Activated CD4-positive, alpha-beta T cell treated with anti-CD3 and anti-CD28 coated beads for 36 hours (primary cell): ENCODE measurements at regions not wholly inside any gene's neighbourhood (a gene's known extent, or its start where the extent isn't known, plus 50 kb on each side); places are given as distances from the start of the nearest gene placed in this dataset.

Source experiments
- ATAC-seq: fragments of 200-7000 bp; cut with Tn5 transposase; one replicate; pipeline ENCODE4 v1.10.0; 2021; ENCODE audit warnings: mild to moderate bottlenecking, moderate library complexity
- CTCF ChIA-PET: fragments of 350-600 bp; sonication (Branson Sonifier 250); formaldehyde crosslinking; loops from one replicate; lab custom pipeline; 2021; ENCODE audit warnings: antibody characterized with exemption; lab: Charles Lee
- POLR2A ChIA-PET: fragments of 350-600 bp; sonication (Branson Sonifier 250); formaldehyde crosslinking; loops from one replicate; lab custom pipeline; 2021; ENCODE audit warnings: antibody characterized with exemption, inconsistent platforms; lab: Charles Lee
- DNase-seq: peaks from one replicate; pipeline ENCODE4 v3.0.0-alpha.2; 2020
- H3K27ac Mint-ChIP-seq: one replicate; pipeline ENCODE4 v1.8.0; 2021; ENCODE audit warnings: mixed read lengths
- H3K27me3 Mint-ChIP-seq: one replicate; pipeline ENCODE4 v1.8.0; 2021; ENCODE audit warnings: mixed read lengths
- H3K36me3 Mint-ChIP-seq: one replicate; pipeline ENCODE4 v1.8.0; 2021; ENCODE audit warnings: low read depth, mixed read lengths
- H3K4me1 Mint-ChIP-seq: one replicate; pipeline ENCODE4 v1.8.0; 2021; ENCODE audit warnings: mixed read lengths
- H3K4me3 Mint-ChIP-seq: one replicate; pipeline ENCODE4 v1.8.0; 2021; ENCODE audit warnings: mild to moderate bottlenecking, moderate library complexity, mixed read lengths
- H3K9me3 Mint-ChIP-seq: one replicate; pipeline ENCODE4 v1.8.0; 2021; ENCODE audit warnings: low read depth, mixed read lengths
- intact Hi-C, 2 experiments: fragments of 100-400 bp; cut with DNase I in 1 of 2; cut with micrococcal nuclease in 1 of 2; formaldehyde crosslinking; loops; one replicate each; pipeline versions ENCODE4 v1.14.2 to v1.15.1; 2022 to 2024; cut with DNase I, micrococcal nuclease

- H3K27ac Mint-ChIP-seq: no peak overlapping the region
- intact Hi-C loops: no loop called here
- peaks cover 45% of the 10 kb centered on the region for H3K36me3 Mint-ChIP-seq
- CTCF ChIA-PET: interaction anchor here (1.0 to 2.4 kb wide), 2 partner anchors 8 to 57 kb away, joined by 3 to 8 read pairs; no protein-coding TSS in a partner anchor
- no peak overlapping the region for H3K4me3 Mint-ChIP-seq
- DNase-seq: no peak
- H3K4me1 Mint-ChIP-seq: peaks cover 63% of the 10 kb centered on the region
- POLR2A ChIA-PET: no interaction called here
- no peak for ATAC-seq
- no peaks in the 10 kb centered on the region for H3K9me3 Mint-ChIP-seq
- no peaks in the 10 kb centered on the region for H3K27me3 Mint-ChIP-seq
Measured at GRCh38 chr14:95466506-95466905, 49.9 kb downstream of the SYNE3 start.

- Mint-ChIP-seq H3K9me3 (no peaks in the 10 kb centered on the region), H3K4me3 (no peak overlapping the region), H3K4me1 (peaks cover 67% of the 10 kb centered on the region), H3K27me3 (no peaks in the 10 kb centered on the region), H3K36me3 (peaks cover 45% of the 10 kb centered on the region), H3K27ac (peak overlapping the region; percentile 2)
- ATAC-seq (no peak), DNase-seq (no peak)
- CTCF ChIA-PET: interaction anchor here (1.0 kb wide), 1 partner anchor 8 kb away, joined by 3 read pairs; no protein-coding TSS in a partner anchor
- POLR2A ChIA-PET: no interaction called here
- intact Hi-C loops: no loop called here
Measured at GRCh38 chr14:95465936-95466335, 50.5 kb downstream of the SYNE3 start.

DNA sequence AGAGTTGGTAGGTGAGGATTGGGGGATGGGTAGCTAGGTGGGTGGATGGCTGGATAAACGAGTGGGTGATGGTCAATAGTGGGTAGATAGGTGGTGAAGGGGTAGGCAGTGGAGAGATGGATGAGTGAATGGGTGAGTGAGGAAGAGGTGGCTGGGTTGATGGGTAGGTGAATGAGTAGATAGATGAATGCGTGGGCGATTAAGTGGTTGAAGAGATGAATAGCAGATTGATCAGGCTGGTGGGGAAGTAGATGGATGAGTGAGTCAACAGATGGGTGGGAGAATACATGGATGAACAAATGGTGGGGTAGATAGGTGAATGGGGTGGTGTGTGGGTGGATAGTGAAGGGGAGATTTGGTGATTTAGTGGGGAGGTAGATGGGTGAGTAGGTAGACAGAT is 51.1 kb downstream of the SYNE3 start:
- ChIA-PET POLR2A (no interaction called here), CTCF (interaction anchor here (0.6 to 2.7 kb wide), 4 partner anchors 12 to 62 kb away, joined by 3 to 18 read pairs (median 4); partner anchors contain the start of gene SYNE3)
- H3K9me3 Mint-ChIP-seq: no peaks in the 10 kb centered on the region
- DNase-seq: no peak
- intact Hi-C loops: no loop called here
- H3K4me1 Mint-ChIP-seq: peaks cover 72% of the 10 kb centered on the region
- H3K4me3 Mint-ChIP-seq: no peak overlapping the region
- H3K36me3 Mint-ChIP-seq: peaks cover 47% of the 10 kb centered on the region
- ATAC-seq: peak; percentile 27
- H3K27me3 Mint-ChIP-seq: no peaks in the 10 kb centered on the region
- peak overlapping the region; percentile 72 for H3K27ac Mint-ChIP-seq

DNA sequence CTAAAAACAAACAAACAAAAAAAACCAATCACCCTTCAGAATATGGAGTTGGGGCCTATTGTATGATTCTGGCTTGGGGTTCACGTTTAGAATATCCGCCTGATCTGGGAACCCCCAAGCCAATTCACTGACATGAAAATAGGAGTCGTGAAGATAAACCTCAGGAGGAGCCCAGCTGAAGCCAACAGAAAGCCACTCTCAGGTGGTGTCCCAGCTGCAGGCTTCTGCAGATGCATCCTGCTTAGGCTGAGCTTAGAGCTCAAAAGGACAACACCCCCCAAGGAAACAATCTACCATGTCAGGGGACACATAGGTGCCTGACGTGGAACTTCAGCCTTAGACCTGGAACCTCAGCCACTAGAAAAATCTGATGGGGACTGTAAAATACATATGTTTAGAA is 51.9 kb downstream of the SYNE3 start:
- Mint-ChIP-seq H3K4me1 (peaks cover 69% of the 10 kb centered on the region), H3K27me3 (no peaks in the 10 kb centered on the region), H3K36me3 (peaks cover 43% of the 10 kb centered on the region), H3K9me3 (no peaks in the 10 kb centered on the region), H3K27ac (peak overlapping the region; percentile 72), H3K4me3 (no peak overlapping the region)
- ATAC-seq: no peak
- POLR2A ChIA-PET: interaction anchor here (0.7 to 1.2 kb wide), 2 partner anchors 10 to 59 kb away, joined by 4 to 6 read pairs; no protein-coding TSS in a partner anchor
- no peak for DNase-seq
- CTCF ChIA-PET: interaction anchor here (0.6 to 2.7 kb wide), 9 partner anchors 11 to 72 kb away, joined by 3 to 18 read pairs (median 4); partner anchors contain the start of gene SYNE3
- intact Hi-C loops: no loop called here

GRCh38 chr14:95464103-95464502 is 52.3 kb downstream of the SYNE3 start:
- peaks cover 43% of the 10 kb centered on the region for H3K36me3 Mint-ChIP-seq

DNA sequence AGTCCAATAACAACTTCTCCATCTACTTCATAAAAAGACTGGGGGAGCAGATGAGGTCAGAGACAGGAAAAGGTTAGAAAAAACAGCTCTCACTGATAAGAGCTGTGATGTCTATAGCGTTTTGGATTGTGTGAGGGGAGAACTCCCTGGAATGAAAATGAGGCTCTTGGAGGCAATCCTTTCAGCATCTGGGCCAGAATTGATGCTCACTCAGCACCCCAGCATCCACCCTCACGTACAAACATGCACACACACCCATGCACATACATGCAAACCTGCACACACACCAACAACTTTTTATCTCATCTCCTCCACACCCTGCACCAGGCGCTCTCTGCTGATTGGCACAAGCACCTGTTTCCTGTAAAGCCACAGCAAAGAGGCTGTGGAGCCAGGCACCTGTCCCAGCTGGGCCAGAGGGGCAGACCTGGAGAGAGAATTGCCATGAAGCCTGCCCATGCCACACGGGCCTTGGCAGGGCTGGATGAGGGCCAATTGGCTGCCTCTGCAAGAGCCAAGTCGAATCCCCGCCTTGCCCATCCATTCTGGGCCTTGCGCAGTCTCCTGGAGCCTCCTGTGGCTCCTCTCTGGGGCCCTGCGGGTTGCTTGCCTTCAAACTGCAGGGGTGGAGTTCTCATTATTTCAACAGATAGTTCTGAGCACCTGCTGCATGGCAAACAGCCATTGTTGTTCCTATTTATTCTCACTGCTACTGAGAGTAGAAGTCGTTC is 53.1 kb downstream of the SYNE3 start:
- DNase-seq (peak; percentile 44), ATAC-seq (peak; percentile 65)
- no peaks in the 10 kb centered on the region for H3K27me3 Mint-ChIP-seq
- H3K36me3 Mint-ChIP-seq: peaks cover 39% of the 10 kb centered on the region
- ChIA-PET CTCF (interaction anchor here (0.7 to 2.7 kb wide), 12 partner anchors 9 to 73 kb away, joined by 3 to 18 read pairs (median 4); no protein-coding TSS in a partner anchor), POLR2A (interaction anchor here (1.2 kb wide), 1 partner anchor 60 kb away, joined by 4 read pairs; no protein-coding TSS in a partner anchor)
- no peaks in the 10 kb centered on the region for H3K9me3 Mint-ChIP-seq
- H3K27ac Mint-ChIP-seq: peak overlapping the region; percentile 72
- H3K4me3 Mint-ChIP-seq: no peak overlapping the region
- peaks cover 76% of the 10 kb centered on the region for H3K4me1 Mint-ChIP-seq
- intact Hi-C loops: no loop called here

More at GRCh38 chr14:95464103-95464502, 52.3 kb downstream of the SYNE3 start:
- ChIA-PET POLR2A (interaction anchor here (0.7 to 1.2 kb wide), 2 partner anchors 10 to 59 kb away, joined by 4 to 6 read pairs; no protein-coding TSS in a partner anchor), CTCF (interaction anchor here (0.8 to 2.7 kb wide), 8 partner anchors 11 to 72 kb away, joined by 3 to 18 read pairs (median 4); partner anchors contain the start of gene SYNE3)
- H3K9me3 Mint-ChIP-seq: no peaks in the 10 kb centered on the region
- H3K4me3 Mint-ChIP-seq: no peak overlapping the region
- DNase-seq (no peak), ATAC-seq (no peak)
- peaks cover 70% of the 10 kb centered on the region for H3K4me1 Mint-ChIP-seq
- H3K27me3 Mint-ChIP-seq: no peaks in the 10 kb centered on the region
- intact Hi-C loops: no loop called here
- peak overlapping the region; percentile 72 for H3K27ac Mint-ChIP-seq

DNA sequence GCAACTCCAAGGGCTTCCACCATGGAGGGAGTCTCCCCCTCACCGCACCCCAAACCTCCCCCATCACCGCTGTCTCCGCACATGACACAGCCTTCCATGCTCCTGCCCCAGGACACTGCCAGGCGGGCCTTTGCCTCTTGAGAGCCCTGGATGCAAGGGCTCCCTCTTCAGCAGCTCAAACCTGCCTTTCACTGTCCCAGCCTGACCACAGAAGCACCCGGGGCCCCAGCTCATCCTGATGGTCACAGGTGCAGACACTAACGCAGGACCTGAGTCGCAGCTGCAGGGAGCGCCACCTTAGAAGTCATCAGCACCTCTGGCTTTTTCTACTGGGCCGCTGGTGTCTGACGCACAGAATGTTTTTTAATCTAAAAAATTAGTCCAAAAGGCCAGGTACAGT is 54.0 kb downstream of the SYNE3 start:
- Mint-ChIP-seq H3K27me3 (no peaks in the 10 kb centered on the region), H3K36me3 (peaks cover 38% of the 10 kb centered on the region), H3K27ac (peak overlapping the region; percentile 69), H3K9me3 (no peaks in the 10 kb centered on the region), H3K4me3 (no peak overlapping the region), H3K4me1 (peaks cover 75% of the 10 kb centered on the region)
- ChIA-PET CTCF (interaction anchor here (0.7 to 2.7 kb wide), 6 partner anchors 15 to 65 kb away, joined by 3 to 18 read pairs (median 7); no protein-coding TSS in a partner anchor), POLR2A (no interaction called here)
- intact Hi-C loops: no loop called here
- DNase-seq: no peak
- no peak for ATAC-seq

DNA sequence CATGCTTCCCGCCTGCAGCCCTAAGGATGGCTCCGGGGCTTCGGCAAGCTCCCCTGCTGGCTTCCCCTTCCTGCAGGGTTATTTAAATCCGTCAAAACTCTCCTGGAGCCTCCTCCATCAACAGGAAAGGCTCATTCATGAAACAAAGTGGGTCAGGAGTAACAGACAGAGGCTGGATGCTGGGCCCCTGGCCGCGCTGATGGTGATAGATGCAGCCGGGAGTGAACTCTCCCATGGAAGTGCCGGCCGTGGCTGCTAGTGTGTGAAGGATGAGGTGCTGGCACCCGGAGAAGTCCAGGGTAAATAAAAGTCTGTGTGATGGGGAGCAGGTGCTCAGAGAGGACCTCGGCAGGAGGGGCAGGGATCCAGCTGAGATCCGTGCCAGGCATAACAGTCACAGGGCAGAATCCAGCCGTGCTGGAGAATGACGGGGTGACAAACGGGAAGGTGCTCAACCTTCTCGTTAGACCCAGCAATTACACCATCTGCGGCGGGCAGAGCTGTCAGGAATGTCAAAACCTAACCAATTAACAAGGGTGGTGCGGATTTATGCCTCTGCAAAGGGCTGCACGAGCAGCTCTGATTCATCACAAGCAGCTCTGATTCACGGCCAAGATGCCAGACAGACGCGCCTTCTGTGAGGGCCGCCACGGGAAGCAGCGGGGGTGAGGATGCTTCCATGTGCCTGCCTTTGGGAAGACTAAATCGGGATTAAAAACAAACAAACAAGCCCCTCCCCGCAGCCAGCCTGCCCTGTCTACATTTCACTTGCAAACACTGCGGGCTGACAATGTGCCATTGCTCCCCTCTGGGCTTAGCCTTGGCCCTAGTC is 55.6 kb downstream of the SYNE3 start:
- CTCF ChIA-PET: interaction anchor here (1.1 to 1.4 kb wide), 2 partner anchors 18 to 32 kb away, joined by 3 read pairs; no protein-coding TSS in a partner anchor
- peaks cover 61% of the 10 kb centered on the region for H3K4me1 Mint-ChIP-seq
- H3K27ac Mint-ChIP-seq: no peak overlapping the region
- peaks cover 39% of the 10 kb centered on the region for H3K36me3 Mint-ChIP-seq
- H3K4me3 Mint-ChIP-seq: no peak overlapping the region
- no peaks in the 10 kb centered on the region for H3K9me3 Mint-ChIP-seq
- ATAC-seq (no peak), DNase-seq (no peak)
- POLR2A ChIA-PET: no interaction called here
- intact Hi-C loops: no loop called here
- no peaks in the 10 kb centered on the region for H3K27me3 Mint-ChIP-seq

DNA sequence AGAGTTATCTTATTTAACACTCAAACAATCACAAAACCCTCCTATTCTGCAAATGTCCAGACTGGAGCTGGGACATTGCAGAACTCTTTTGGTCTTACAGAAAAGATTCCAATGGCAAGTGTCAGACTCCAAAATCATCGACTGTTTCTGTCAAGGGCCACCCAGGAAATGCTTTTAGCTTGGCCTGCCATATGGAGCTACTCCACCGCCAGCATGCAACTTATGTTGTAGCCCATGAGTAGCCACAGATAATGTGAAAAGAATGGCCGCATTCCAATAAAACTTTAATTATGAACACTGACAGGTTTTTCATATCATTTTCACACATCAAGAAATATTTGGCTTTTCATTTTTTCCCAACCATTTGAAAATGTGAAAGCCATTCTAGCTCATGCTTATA is 57.5 kb downstream of the SYNE3 start:
- no peaks in the 10 kb centered on the region for H3K9me3 Mint-ChIP-seq
- peaks cover 32% of the 10 kb centered on the region for H3K36me3 Mint-ChIP-seq
- ChIA-PET POLR2A (no interaction called here), CTCF (interaction anchor here (0.6 to 1.4 kb wide), 4 partner anchors 15 to 785 kb away, joined by 3 to 4 read pairs (median 4); no protein-coding TSS in a partner anchor)
- H3K4me3 Mint-ChIP-seq: no peak overlapping the region
- no peak for ATAC-seq
- no peak overlapping the region for H3K27ac Mint-ChIP-seq
- no peak for DNase-seq
- intact Hi-C loops: no loop called here
- H3K27me3 Mint-ChIP-seq: no peaks in the 10 kb centered on the region
- H3K4me1 Mint-ChIP-seq: peaks cover 42% of the 10 kb centered on the region

GRCh38 chr14:95458459-95458858 is 58.0 kb downstream of the SYNE3 start:
- Mint-ChIP-seq H3K36me3 (peaks cover 29% of the 10 kb centered on the region), H3K9me3 (no peaks in the 10 kb centered on the region), H3K27ac (no peak overlapping the region), H3K27me3 (no peaks in the 10 kb centered on the region), H3K4me1 (peaks cover 37% of the 10 kb centered on the region), H3K4me3 (no peak overlapping the region)
- CTCF ChIA-PET: interaction anchor here (0.6 to 1.4 kb wide), 5 partner anchors 8 to 69 kb away, joined by 3 to 7 read pairs (median 3); no protein-coding TSS in a partner anchor
- no peak for DNase-seq
- intact Hi-C loops: no loop called here
- POLR2A ChIA-PET: no interaction called here
- ATAC-seq: no peak

- CTCF ChIA-PET: no interaction called here
- no peaks in the 10 kb centered on the region for H3K27me3 Mint-ChIP-seq
- H3K27ac Mint-ChIP-seq: no peak overlapping the region
- peaks cover 22% of the 10 kb centered on the region for H3K36me3 Mint-ChIP-seq
- H3K4me3 Mint-ChIP-seq: no peak overlapping the region
- POLR2A ChIA-PET: no interaction called here
- intact Hi-C loops: no loop called here
- no peak for DNase-seq
- H3K4me1 Mint-ChIP-seq: peaks cover 16% of the 10 kb centered on the region
- no peaks in the 10 kb centered on the region for H3K9me3 Mint-ChIP-seq
- no peak for ATAC-seq
Measured at GRCh38 chr14:95456281-95456680, 60.2 kb downstream of the SYNE3 start.
